Activated naive CD4-positive, alpha-beta T cell (primary cell): ENCODE measurements at regions not wholly inside any gene's neighbourhood (a gene's known extent, or its start where the extent isn't known, plus 50 kb on each side); places are given as distances from the start of the nearest gene placed in this dataset.
"Not testable (repeated sequence)": the region's sequence is repeated elsewhere in the genome, so short reads cannot be mapped to it uniquely, and the experiment has no call there.

Source experiments
- DNase-seq, 4 experiments: peaks; one replicate each; lab custom pipeline; 2025; lab: John Stamatoyannopoulos, UW

GRCh38 chr3:103167850-103168249 lies 733.0 kb downstream of the ZPLD1 start:
- DNase-seq = no peak

DNA sequence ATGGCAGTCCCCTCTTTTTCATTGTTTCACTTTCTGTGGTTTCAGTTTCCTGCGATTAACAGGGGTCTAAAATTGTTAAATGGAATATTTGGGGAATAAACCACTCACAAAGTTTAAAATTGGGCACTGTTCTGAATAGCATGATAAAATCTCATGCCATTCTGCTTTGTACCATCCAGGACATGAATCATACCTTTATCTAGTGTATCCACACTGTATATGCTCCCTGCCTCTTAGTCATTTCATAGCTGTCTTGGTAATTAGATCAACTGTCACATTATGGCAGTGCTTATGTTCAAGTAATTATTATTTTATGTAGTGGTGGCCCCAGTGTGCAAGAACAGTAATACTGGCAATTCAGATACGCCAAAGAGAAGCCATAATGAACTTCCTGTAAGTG lies 734.5 kb downstream of the ZPLD1 start:
- DNase-seq = no peak

DNA sequence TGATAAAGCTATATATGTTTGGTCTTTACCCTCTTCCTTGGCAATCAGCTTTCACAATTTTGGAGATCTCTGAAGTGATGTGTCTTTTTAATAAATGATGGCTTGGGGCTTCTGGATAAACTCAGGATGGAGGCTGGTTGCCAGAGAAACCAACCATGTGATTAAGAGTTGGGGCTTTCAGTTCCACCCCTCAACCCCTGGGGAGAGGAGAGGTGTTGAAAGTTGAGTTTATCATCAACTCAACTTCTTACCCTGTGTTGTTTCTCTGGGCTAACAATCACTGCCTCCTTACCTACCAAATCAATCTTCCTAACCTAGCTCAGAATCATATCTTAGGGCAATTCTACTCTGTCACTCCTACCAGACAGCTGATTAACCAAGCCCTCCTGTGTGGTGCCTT lies 735.8 kb downstream of the ZPLD1 start:
- DNase-seq = no peak

GRCh38 chr3:103173940-103174339 lies 739.1 kb downstream of the ZPLD1 start:
- DNase-seq = no peak

GRCh38 chr3:103181160-103181559 lies 746.3 kb downstream of the ZPLD1 start:
- DNase-seq = no peak

DNA sequence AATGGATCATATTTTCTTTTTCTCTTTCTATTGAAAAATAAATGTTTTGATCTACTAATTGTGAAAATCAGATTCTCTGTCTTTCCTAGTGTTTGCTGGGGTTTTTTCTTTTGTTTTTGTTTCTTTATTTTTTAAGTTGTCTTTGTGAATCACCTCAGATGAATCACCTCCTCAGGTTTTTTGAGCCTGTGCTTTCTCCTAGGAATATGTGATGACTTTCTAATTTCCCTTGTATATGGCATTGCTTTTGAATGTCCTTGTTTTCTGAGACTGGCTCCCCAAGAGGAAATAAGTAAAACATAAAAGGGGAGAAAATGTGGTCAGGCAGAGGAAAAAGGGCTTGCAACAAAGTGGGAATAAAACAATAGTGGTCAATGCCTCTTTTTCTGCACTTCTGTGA lies 750.0 kb downstream of the ZPLD1 start:
- no peak for DNase-seq

GRCh38 chr3:103189941-103190340 lies 755.1 kb downstream of the ZPLD1 start:
- no peak for DNase-seq

DNA sequence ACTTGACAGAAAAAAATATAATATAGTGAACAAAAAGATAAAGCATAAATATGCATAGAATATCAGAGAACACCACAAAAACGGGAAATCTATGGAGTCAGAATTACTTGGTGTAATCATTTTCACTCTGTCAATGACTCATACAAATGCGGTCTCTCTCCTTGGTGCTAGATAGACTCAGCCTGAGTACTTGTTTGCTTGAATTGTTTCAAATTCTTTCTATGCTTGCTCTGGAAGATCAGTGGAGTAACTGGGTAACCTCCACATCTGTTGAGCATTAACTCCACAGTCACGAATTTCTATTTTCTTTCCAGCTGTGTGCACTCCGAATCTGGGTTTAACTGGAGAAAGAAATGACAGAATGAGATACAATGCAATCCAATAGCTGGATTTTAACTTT lies 760.4 kb downstream of the ZPLD1 start:
- DNase-seq = no peak

DNA sequence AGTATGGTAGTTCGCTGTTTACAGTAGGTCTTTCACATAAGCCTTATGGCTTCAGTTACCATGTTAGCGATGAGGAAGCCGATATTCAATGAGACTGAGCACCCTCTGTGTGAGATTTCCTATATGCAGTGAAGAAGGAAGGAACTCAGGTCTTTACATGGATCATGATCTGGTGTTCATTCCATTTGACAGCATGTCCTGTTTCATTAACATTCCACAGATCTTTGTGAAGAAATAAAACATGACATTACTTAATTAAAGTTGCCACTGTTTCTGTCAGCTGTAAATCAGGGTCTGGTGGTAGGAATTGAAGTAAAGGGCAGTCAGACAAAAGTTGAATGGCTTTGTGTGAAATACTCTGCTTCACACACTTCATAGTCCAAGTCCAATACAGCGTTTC lies 768.6 kb downstream of the ZPLD1 start:
- no peak for DNase-seq

- DNase-seq = no peak
Measured at GRCh38 chr3:103210583-103210982, 775.8 kb downstream of the ZPLD1 start.

- no peak for DNase-seq
Measured at GRCh38 chr3:103218146-103218545, 783.3 kb downstream of the ZPLD1 start.

DNA sequence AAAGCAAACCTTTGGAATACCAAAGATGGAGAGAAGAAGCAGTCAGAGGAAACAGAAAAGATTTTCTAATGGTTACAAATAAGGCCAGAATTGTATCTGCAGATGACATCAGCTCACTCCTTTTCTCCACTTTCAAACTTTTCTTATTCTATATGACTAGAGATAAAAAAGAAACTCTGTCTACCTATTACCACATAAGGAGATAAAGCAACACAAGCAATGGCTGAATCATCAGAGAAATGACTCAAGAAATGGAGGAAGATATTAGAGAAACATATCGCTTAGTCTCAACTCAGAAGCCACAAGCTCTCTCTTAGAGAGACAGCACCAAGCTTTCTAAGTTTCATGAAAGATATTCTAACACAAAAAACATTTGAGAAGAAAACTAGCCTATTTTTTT lies 784.0 kb downstream of the ZPLD1 start:
- no peak for DNase-seq

- no peak for DNase-seq
Measured at GRCh38 chr3:103227651-103228050, 792.8 kb downstream of the ZPLD1 start.

DNA sequence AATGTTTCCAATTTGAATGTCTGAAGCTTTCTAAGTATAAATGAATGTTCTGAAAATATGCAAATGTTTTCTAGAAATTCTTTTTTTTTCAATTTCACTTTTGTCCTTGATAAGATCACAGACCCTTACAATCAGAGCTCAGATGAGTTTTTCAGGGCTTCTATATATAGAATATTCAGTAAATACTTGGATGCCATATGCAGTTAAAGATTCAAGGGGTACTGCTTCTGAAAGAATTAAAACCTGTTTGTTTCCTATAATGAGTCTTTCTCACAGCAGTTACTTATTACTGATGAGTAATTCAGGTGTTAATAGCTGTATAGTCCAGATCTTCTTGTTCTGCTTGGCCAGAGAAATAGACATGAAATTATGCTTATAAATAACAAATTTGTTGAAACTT lies 812.6 kb downstream of the ZPLD1 start:
- no peak for DNase-seq

GRCh38 chr3:103254827-103255226 lies 820.0 kb downstream of the ZPLD1 start:
- not testable (repeated sequence) for DNase-seq

DNA sequence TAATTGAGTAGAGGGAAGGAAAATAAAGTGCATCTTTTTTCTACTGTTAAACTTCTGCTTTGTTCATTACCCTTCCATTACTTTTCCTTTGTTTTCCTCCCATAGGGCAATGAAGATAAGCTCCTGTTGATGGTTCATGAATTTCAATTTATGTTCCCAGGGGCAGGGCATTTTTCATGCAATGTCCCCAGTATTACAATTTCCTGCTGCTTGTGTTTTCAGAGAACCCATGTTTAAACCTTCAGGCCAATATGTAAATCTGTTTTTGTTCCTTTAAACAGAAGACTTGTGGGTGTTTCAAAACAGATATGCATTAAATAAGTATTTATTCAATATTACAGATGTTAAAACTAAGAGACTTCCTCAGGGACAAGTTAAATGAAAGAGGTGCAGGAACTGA lies 834.5 kb downstream of the ZPLD1 start:
- no peak for DNase-seq

- no peak for DNase-seq
Measured at GRCh38 chr3:103271575-103271974, 836.8 kb downstream of the ZPLD1 start.

DNA sequence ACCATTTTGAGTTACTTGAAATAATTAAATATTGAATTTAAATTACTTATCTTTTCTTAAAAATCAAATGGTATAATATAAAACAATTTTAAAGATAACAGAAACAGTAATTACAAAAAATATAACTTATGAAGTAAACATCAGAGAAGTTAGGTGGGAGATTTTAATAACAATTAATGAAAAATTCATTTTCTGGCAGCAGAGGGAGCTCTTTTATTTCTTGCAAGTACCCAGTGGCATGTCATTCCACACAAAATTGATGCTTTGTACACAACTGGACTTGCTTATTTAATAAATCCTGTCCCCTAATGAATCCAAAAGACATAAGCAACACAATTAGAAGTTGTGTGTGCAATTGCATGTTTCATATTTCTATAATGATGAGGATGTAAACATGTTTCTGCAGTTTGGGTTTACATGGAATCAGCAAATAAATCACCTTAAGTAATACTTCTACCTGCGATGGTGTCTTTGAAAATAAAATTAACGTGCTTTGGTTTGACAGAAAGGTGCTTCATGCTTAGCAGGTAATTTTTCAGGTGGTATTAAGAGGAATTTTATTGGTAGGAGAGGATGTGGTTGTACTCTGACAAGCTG lies 861.3 kb downstream of the ZPLD1 start:
- DNase-seq = no peak

- not testable (repeated sequence) for DNase-seq
Measured at GRCh38 chr3:103297502-103297901, 862.7 kb downstream of the ZPLD1 start.

DNA sequence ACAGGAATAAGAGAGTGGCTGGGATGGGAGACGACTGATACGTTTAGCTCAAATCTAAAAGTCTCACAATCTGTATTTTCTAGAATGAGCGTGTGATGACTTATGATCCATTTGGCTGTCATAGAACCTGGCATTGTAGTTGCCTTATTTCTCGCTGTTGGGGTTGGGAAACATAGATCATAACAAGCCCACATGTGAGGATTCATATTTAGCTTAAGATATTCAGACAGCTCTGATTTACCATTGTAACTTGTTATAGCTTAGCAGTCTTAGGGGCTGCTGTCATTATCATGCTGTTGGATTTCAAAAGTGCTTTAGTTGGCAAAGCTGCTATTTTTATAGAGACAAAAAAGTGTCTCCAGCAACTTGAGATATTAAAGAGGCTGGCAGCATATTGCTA lies 871.3 kb downstream of the ZPLD1 start:
- DNase-seq = no peak

DNA sequence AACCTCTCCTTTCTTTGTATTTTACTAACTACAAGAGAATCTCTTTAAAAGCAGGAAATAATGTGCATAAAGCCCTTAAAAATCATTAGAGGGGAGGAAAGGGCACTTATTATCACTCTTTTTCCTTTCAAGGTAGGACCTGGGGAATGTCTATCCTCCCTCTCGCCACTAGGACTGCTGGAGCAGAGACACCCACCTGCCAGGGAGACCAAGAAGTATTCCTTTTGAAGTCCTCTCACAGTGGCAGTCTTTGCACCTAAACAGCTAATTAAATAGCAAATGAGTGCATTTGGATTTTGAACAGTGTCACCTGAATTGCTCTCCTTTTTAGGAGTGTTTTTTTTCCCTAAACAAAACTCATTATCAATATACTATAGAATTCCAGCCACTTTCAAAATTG lies 874.1 kb downstream of the ZPLD1 start:
- no peak for DNase-seq

GRCh38 chr3:103319912-103320311 lies 885.1 kb downstream of the ZPLD1 start:
- DNase-seq = no peak

DNA sequence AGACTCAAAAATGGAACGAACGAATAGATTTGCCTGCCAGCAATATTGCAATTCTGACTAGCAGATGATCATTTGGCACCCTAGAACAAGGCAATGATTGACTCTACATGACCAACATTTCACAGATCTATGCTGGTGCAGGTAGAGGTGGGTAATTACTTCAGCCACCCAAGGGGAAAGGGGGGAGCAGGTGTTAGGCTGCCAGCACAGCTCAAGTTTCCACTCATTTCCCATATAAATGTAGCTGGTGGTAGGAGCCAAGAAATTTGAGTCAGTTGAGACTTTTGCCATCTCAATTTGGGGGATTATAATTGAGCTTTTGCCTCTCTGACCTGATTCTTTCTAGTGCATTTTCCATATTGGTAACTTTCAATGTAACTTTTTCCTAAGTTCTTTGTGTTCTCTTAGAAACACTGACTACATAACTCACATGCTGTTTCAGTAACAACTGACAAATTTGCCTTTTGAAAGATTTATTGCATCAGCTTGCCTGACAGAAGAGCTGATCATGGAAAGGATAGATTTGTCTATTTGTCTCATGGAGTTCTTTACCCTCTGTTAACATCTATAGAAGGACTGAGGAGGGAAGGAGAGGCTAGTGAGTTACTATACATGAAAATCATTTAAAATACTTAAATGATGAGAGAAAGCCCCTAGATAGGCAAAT lies 902.5 kb downstream of the ZPLD1 start:
- no peak for DNase-seq

- no peak for DNase-seq
Measured at GRCh38 chr3:103341078-103341606, 906.3 kb downstream of the ZPLD1 start.
